Body of pancreas (tissue), 4 donors: ENCODE measurements at regions not wholly inside any gene's neighbourhood (a gene's known extent, or its start where the extent isn't known, plus 50 kb on each side); places are given as distances from the start of the nearest gene placed in this dataset.

Experiments
- POLR2A ChIP-seq, 3 donors: fragments of 450-650 bp; IDR thresholded peaks; one replicate each; pipeline ENCODE4 v1.6.1; 2016; ENCODE audit warnings: antibody characterized with exemption in 3 of 3, mild to moderate bottlenecking in 2 of 3
- TF ChIP-seq, protein P1 (sequence below), 7 experiments: fragments of 450-650 bp in 4 of 7; fragments of 200-600 bp in 3 of 7; sonication (generic) in 3 of 7; IDR thresholded peaks; one replicate each; pipeline ENCODE4 v1.5.1; 2016 to 2019; ENCODE audit warnings: antibody characterized with exemption in 7 of 7

DNA sequence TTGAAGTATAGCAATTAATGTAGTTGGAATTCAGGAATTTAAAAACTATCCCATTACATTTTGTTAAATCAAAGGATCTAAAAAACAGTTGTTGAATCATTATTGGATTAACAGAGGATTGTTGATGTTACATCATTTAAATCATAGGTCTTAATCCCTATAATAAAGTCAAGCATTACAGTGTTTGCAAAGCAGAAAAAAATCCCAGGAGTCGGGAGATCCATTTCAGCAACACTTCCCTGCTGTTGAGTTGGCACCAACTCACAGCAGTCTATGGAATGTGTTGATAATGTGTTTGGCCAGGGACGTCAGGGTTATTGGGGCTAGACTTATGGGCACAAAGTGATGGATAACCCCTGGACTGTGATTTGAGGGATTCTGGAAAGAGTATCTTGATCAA, 99.1 kb upstream of the TMTC1 start:
- TF ChIP-seq, protein P1, sequence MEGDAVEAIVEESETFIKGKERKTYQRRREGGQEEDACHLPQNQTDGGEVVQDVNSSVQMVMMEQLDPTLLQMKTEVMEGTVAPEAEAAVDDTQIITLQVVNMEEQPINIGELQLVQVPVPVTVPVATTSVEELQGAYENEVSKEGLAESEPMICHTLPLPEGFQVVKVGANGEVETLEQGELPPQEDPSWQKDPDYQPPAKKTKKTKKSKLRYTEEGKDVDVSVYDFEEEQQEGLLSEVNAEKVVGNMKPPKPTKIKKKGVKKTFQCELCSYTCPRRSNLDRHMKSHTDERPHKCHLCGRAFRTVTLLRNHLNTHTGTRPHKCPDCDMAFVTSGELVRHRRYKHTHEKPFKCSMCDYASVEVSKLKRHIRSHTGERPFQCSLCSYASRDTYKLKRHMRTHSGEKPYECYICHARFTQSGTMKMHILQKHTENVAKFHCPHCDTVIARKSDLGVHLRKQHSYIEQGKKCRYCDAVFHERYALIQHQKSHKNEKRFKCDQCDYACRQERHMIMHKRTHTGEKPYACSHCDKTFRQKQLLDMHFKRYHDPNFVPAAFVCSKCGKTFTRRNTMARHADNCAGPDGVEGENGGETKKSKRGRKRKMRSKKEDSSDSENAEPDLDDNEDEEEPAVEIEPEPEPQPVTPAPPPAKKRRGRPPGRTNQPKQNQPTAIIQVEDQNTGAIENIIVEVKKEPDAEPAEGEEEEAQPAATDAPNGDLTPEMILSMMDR (IDR thresholded peaks at IDR 0.05): no peak
- TF ChIP-seq POLR2A (IDR thresholded peaks at IDR 0.05): no peak
